HUES48 (cell line): ENCODE measurements at regions not wholly inside any gene's neighbourhood (a gene's known extent, or its start where the extent isn't known, plus 50 kb on each side); places are given as distances from the start of the nearest gene placed in this dataset.

Experiments
- H3K27ac ChIP-seq: one replicate; pipeline ENCODE4 v1.7.0; 2013; ENCODE audit warnings: low read depth, low read length, inconsistent platforms
- H3K27me3 ChIP-seq: 2 replicates; pipeline ENCODE4 v1.6.1; 2013; ENCODE audit warnings: mild to moderate bottlenecking, low read length; ENCODE audit not compliant: control insufficient read depth, insufficient read depth
- H3K36me3 ChIP-seq: 2 replicates; pipeline ENCODE4 v1.6.1; 2013; ENCODE audit warnings: low read length; ENCODE audit not compliant: control insufficient read depth, insufficient read depth
- H3K4me1 ChIP-seq: 2 replicates; pipeline ENCODE4 v1.6.1; 2013; ENCODE audit warnings: mild to moderate bottlenecking, low read length; ENCODE audit not compliant: control insufficient read depth, insufficient read depth
- H3K4me3 ChIP-seq: 2 replicates; pipeline ENCODE4 v1.5.1; 2013; ENCODE audit warnings: mild to moderate bottlenecking, low read depth, low read length
- H3K9ac ChIP-seq: 2 replicates; pipeline ENCODE4 v1.6.1; 2013; ENCODE audit warnings: mild to moderate bottlenecking, low read depth, low read length, moderate library complexity
- H3K9me3 ChIP-seq: 2 replicates; pipeline ENCODE4 v1.6.1; 2013; ENCODE audit warnings: low read length; ENCODE audit not compliant: control insufficient read depth, insufficient read depth

DNA sequence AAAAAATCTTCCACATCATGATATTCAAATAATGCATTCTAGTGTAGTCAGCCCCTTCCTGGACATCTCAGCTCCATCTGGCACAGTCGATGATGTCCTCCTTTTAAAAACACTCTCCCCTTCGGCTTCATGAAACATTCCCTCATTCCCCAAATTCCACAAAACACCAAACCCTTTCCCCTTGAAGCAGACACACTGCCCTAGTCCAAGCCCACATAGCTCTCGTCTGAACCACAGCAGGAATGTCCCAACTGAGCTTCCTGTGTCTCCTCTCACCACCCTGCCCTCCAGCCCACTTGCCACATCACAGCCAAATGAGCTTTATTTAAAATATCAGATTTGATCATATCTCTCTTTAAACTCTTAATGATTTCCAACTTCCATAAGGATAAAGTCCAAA is 106.4 kb upstream of the CARMIL1 start:
- H3K27ac ChIP-seq, result no peak overlapping the region
- no peak overlapping the region for H3K9ac ChIP-seq
- no peaks in the 10 kb centered on the region for H3K4me1 ChIP-seq

DNA sequence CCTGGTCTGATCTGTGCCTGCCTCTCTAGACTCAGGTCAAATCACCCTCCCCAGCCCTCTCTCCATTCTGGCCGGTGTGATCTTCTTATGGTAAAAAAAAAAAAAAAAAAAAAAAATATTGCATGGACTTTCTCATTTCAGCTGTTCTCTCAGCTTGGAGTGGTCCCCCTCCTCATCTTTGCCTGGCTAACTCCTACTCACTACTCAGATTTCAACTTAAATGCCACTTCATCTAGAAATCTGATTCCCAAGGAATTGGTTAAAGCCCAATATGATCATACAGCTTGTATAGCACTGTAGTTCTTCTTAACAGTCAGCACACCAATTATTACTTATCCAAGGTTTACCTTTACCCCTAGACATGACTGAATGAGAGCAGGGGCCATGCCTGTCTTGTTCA is 105.9 kb upstream of the CARMIL1 start:
- Histone ChIP-seq H3K4me1 (no peaks in the 10 kb centered on the region), H3K9ac (no peak overlapping the region), H3K4me3 (no peak overlapping the region), H3K27ac (no peak overlapping the region), H3K36me3 (no peaks in the 10 kb centered on the region), H3K27me3 (no peaks in the 10 kb centered on the region), H3K9me3 (no peaks in the 10 kb centered on the region)

More for the DNA sequence above, 106.4 kb upstream of the CARMIL1 start:
- no peak overlapping the region for H3K4me3 ChIP-seq
- H3K36me3 ChIP-seq, result no peaks in the 10 kb centered on the region
- no peaks in the 10 kb centered on the region for H3K27me3 ChIP-seq
- H3K9me3 ChIP-seq, result no peaks in the 10 kb centered on the region

DNA sequence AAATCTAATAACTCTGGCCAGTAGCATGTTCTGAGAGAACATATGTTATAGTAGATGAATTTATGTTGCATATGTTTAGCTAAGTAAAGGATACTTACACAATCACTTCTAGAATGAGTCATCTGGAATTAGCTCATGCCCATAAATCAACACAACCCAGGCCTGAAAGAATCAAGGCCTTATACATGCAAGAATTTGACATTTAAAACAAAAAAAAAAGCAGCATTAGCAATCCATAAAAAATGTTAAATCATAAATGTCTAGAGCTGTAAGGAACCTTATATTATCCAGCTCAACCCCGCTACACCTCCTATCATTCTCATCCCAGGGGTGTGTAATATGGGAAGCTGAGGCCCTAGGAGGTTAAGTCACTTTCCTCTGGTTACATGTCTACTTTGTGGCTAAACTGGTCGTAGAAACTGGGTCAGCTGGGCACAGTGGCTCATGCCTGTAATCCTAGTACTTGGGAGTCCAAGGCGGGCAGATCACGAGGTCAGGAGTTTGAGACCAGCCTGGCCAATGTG is 105.2 kb upstream of the CARMIL1 start:
- no peak overlapping the region for H3K27ac ChIP-seq

DNA sequence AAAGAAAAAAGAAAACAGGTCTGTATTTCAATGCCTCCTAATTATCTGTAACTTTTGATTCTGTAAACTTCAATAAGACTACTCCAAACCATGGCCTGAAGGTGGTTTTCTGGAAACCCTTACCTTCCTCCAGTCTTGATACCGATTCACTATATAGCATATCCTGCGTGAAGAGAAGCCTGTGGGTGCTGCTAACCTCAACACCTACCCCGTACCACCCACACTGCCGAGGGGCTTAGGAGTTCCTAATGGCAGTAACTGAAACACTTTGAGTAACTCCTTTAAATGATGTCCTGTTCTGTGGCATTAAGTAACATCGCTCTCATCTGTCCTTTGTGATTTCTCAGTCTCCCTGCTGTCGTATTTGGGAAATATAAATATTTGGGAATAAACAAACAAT is 104.5 kb upstream of the CARMIL1 start:
- Histone ChIP-seq H3K9ac (no peak overlapping the region), H3K4me3 (no peak overlapping the region), H3K27ac (no peak overlapping the region), H3K9me3 (no peaks in the 10 kb centered on the region), H3K36me3 (no peaks in the 10 kb centered on the region), H3K4me1 (no peaks in the 10 kb centered on the region), H3K27me3 (no peaks in the 10 kb centered on the region)

More for the DNA sequence above, 105.2 kb upstream of the CARMIL1 start:
- Histone ChIP-seq H3K27me3 (no peaks in the 10 kb centered on the region), H3K4me1 (no peaks in the 10 kb centered on the region), H3K9me3 (no peaks in the 10 kb centered on the region), H3K9ac (no peak overlapping the region), H3K36me3 (no peaks in the 10 kb centered on the region), H3K4me3 (no peak overlapping the region)

DNA sequence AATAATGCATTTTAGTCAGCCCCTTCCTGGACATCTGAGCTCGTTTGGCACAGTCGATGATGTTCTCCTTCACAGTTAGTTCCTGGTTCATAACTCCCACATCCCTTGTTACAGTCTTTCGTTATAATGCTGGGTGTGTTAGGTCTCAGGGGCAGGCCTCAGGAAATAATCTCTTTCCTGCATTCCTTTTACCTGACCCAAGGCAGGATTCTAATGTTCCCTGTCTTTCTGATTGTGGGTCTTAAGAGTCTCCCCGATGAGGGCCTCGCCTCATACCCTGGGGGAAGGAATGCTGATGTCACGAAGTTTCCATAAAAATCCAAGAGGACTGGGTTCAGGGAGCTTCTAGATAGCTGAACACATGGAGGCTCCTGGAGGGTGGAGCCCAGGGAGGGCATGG is 104.0 kb upstream of the CARMIL1 start:
- no peak overlapping the region for H3K9ac ChIP-seq
- H3K27ac ChIP-seq, result no peak overlapping the region
- no peaks in the 10 kb centered on the region for H3K9me3 ChIP-seq
- no peak overlapping the region for H3K4me3 ChIP-seq
- H3K4me1 ChIP-seq, result no peaks in the 10 kb centered on the region
- no peaks in the 10 kb centered on the region for H3K36me3 ChIP-seq
- no peaks in the 10 kb centered on the region for H3K27me3 ChIP-seq

DNA sequence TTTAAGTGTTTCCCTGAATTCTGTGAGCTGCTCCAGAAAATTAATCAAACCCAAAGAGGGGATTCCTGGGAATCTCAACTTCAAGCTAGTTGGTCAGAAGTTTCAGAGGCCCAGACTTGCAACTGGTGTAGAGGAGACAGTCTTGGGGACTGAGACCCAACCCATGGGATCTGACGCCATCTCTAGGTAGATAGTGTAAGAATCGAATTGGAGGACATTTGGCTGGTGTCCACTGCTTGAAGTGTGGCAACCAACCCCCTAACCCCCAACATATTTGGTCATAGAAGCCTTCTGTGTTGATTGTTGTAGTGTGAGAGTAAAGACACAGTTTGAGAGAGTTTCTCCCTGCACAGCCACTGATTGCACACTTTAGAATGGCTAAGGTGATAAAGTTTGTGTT is 103.5 kb upstream of the CARMIL1 start:
- Histone ChIP-seq H3K27ac (no peak overlapping the region), H3K36me3 (no peaks in the 10 kb centered on the region), H3K4me3 (no peak overlapping the region), H3K27me3 (no peaks in the 10 kb centered on the region), H3K4me1 (no peaks in the 10 kb centered on the region), H3K9ac (no peak overlapping the region), H3K9me3 (no peaks in the 10 kb centered on the region)

DNA sequence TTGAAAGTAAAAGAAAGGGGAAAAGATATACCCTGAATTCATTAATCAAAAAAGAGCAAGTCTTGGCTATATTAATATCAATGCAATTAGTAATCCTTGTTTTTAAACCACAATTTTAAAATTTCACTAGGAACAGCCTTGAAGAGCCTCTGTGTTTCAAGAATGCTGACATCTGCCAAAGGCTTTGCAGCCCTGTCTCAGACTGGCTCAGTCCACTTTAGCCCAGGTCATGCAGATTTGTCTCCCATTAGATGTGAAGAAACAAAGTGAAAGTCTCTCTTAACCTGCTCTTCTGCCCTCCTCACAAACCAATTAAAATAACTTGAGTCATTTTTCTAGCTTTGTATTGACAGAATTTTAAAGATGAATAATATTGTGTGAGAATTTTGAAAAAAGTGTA is 102.7 kb upstream of the CARMIL1 start:
- Histone ChIP-seq H3K27ac (no peak overlapping the region), H3K27me3 (no peaks in the 10 kb centered on the region), H3K4me3 (no peak overlapping the region), H3K9me3 (no peaks in the 10 kb centered on the region), H3K9ac (no peak overlapping the region), H3K4me1 (no peaks in the 10 kb centered on the region), H3K36me3 (no peaks in the 10 kb centered on the region)

DNA sequence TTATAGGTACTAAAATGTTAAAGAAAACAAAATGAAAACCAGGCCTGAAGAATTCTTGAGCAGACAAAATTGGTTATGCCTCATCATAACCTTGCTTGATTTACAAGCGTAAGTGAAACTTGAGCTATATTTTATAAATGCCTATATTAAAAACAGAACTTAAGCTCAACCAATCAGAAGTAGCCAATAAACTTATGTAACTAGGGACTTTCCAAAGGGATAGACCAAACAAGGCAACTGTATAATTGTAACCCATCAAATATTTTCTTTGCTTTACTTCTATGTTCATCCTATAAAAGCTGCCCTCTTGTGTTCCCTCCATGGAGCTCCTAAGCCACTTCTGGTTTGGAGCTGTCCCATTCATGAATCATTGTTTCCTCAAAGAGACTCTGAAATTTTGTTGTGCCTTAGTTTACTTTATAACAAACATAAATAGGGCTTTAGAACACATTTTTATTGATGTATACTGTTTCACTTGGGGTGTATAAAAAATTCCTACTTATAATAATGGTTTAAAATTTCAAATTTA is 101.6 kb upstream of the CARMIL1 start:
- Histone ChIP-seq H3K4me3 (no peak overlapping the region), H3K36me3 (no peaks in the 10 kb centered on the region), H3K9me3 (no peaks in the 10 kb centered on the region), H3K4me1 (no peaks in the 10 kb centered on the region), H3K27ac (no peak overlapping the region), H3K27me3 (no peaks in the 10 kb centered on the region), H3K9ac (no peak overlapping the region)

DNA sequence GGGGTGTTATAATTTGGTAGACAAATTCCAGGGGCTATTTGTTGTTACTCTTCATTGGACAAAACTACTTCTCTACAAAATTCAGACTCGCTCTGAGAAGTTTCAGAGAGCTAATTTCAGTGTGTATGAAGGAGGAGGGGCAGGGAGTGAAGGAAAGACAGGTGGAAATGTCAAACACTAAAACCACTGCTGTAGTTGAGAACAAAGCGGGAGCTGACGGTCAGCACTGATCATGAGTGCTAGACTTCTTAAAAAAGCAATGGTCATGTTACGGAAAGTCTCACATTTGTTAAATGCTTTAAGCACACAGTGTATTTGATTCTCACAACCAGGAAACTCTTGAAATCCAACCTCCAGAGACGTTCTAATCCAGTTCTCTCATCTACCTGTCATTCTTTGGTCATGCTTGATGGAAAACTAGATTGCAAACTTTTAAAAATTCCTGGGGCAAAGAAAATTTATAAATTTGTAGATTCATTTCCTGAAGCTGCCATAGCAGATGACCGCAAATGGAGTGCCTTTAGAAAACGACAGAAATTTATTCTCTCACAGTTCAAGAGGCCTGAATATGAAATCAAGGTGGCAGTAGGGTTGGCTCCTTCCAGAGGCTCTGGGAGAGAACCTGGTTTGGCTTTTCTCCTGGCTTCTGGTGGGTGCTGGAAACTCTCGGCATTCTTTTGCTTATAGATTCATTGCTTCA is 100.7 kb upstream of the CARMIL1 start:
- H3K27me3 ChIP-seq, result no peaks in the 10 kb centered on the region
- no peaks in the 10 kb centered on the region for H3K9me3 ChIP-seq
- no peaks in the 10 kb centered on the region for H3K4me1 ChIP-seq
- H3K9ac ChIP-seq, result no peak overlapping the region
- H3K36me3 ChIP-seq, result no peaks in the 10 kb centered on the region
- no peak overlapping the region for H3K27ac ChIP-seq
- H3K4me3 ChIP-seq, result no peak overlapping the region

DNA sequence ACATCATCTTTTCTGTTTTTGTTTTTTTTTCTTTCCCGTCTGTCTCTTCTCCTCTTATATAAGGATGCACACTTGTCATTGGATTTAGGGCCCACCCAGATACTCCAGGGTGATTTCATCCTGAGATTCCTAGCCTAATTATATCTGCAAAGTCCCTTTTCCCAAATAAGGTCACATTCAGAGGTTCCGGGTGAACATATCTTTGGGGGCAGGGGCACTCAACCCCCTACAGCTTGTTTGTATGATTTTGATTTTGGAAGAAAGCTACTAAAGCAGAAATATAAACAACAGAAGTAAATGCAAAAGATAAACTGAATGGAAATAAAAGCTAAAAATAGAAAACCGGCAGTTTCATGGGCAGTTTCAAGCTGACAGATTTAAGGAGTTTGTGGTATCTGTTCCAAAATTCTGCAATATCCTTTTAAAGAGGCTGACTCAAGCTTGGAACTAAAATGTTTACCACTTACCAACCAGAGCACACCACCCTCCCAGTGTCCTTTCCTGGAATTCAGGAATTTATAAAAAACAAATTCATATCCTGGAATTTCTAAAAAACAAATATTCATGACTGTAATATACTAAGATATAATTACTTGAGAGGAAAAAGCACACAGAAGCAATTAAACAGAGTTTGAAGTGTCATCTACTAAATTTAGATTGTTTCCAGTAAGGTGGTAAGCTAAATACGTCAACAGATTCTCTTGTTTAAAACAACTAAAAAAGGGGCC is 100.0 kb upstream of the CARMIL1 start:
- Histone ChIP-seq H3K9me3 (no peaks in the 10 kb centered on the region), H3K4me3 (no peak overlapping the region), H3K36me3 (no peaks in the 10 kb centered on the region), H3K27ac (no peak overlapping the region), H3K27me3 (no peaks in the 10 kb centered on the region), H3K4me1 (no peaks in the 10 kb centered on the region), H3K9ac (no peak overlapping the region)
